ENCODE measurements at regions not wholly inside any gene's neighbourhood (a gene's known extent, or its start where the extent isn't known, plus 50 kb on each side); places are given as distances from the start of the nearest gene placed in this dataset.

DNA sequence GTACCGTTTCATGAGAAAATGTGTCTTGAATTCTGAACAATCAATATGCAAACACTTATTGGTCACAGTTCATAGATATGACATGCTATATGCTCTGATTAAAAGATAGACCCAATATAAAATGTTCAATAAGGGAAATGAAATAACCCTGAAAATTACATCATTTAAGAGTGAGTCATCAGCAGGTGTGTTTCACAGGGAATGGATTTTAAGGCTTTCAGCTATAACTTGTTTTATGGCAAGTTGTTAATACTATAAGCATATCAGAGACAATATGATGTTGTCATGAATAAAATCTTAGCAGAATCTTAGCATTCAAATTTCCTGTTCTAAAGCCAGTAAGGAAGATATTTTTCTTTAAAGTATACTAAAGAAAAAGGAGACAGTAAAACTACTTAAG is 483.4 kb upstream of the PCDH9 start (continued):
- TF ChIP-seq CREB1 (IDR thresholded peaks at IDR 0.05) (no peak), TAF7 (optimal IDR thresholded peaks at IDR 0.05; ENCODE audit: borderline replicate concordance, low read depth, low read length) (no peak), BACH1 (IDR thresholded peaks at IDR 0.05; ENCODE audit: low read length) (no peak), NRF1 (IDR thresholded peaks at IDR 0.05; ENCODE audit: low read depth, low read length) (no peak), MAFK (IDR thresholded peaks at IDR 0.05; ENCODE audit: low read depth, low read length) (no peak)
- TF ChIP-seq, protein P1, sequence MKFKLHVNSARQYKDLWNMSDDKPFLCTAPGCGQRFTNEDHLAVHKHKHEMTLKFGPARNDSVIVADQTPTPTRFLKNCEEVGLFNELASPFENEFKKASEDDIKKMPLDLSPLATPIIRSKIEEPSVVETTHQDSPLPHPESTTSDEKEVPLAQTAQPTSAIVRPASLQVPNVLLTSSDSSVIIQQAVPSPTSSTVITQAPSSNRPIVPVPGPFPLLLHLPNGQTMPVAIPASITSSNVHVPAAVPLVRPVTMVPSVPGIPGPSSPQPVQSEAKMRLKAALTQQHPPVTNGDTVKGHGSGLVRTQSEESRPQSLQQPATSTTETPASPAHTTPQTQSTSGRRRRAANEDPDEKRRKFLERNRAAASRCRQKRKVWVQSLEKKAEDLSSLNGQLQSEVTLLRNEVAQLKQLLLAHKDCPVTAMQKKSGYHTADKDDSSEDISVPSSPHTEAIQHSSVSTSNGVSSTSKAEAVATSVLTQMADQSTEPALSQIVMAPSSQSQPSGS (IDR thresholded peaks at IDR 0.05; ENCODE audit: low read length), result no peak

Data from H1 (cell line).